ENCODE measurements at regions not wholly inside any gene's neighbourhood (a gene's known extent, or its start where the extent isn't known, plus 50 kb on each side); places are given as distances from the start of the nearest gene placed in this dataset.

DNA sequence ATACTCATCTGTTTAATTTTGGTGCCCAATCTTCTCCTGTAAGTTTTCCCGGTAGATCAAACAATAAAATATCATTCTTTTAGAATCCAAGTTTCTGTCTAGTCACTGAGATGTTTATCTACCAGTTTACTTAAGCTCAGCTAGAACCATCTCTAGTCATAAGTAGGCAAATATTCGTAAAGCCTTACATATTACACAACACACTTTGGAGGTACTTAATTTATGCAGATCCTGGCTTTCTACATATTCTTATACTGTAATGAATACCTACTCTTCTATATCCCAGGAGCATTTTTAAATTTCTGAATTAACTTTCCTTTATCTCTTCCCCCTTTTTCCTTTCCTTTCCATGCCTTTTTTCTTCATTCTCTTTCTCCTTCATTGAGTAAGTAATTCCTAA lies 185.9 kb upstream of the ZBTB20 start:
- no peak for DNase-seq

- no peak for DNase-seq
Observed at GRCh38 chr3:115336836-115337235, 189.7 kb upstream of the ZBTB20 start.

- no peak for DNase-seq
Observed at GRCh38 chr3:115340586-115340985, 193.5 kb upstream of the ZBTB20 start.

- DNase-seq: no peak
Observed at GRCh38 chr3:115341208-115341607, 194.1 kb upstream of the ZBTB20 start.

- DNase-seq: no peak
Observed at GRCh38 chr3:115347737-115348136, 200.6 kb upstream of the ZBTB20 start.

DNA sequence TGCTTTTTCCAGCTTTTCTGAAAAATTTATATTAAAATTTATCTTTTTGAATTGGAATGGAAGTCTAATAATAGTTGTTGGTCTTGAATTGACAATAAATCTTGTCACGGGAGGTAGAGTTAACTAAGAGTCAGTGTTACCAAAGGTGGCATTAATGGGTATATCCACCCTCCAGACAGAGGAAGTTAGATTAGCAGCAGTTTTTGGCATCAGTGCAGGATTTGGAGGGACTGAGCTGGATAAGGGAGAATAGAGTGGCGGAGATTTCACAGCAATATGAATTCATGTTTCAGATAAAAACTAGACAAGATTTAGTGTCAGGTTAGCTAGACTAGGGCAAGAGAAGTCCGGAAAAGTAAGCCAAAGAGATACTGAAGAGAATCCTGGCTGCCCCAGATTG lies 201.3 kb upstream of the ZBTB20 start:
- DNase-seq: no peak

GRCh38 chr3:115348951-115349745 lies 202.1 kb upstream of the ZBTB20 start:
- DNase-seq: no peak

DNA sequence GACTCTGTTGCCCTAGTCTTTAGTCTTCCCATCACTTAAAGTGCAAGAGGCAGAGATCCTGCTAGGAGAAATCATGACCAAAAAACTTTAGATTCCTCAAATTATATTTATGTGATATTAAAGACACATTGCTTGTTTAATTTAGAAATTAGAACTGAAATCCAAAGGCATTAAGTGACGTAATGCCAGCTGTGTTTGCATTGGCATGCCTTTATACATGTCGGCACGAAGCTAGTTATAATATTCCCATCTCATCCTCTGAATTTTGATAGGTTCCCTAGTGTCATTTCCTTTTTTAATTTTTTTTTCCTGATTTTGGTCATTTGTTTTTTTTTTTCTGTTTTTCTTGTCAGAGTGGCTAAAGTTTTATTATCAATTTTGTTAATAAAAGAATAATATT lies 203.5 kb upstream of the ZBTB20 start:
- no peak for DNase-seq

GRCh38 chr3:115351193-115351592 lies 204.1 kb upstream of the ZBTB20 start:
- no peak for DNase-seq

DNA sequence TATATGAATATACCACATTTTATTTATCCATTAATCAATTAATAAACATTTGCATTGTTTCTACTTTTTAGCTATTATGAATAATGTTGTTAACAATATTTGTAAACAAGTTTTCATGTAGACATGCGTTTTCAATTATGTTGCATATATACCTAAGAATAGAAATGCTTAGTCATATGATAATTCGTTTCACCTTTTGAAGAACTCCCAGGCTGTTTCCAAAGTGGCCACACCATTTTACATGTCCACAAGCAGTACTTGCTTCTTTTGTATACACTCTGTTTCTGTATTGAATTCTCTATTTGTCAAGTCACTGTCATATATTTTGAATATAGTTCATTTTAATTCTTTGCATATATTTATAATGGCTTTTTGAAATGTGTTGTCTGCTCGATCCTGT lies 206.9 kb upstream of the ZBTB20 start:
- no peak for DNase-seq

- DNase-seq: no peak
Observed at GRCh38 chr3:115357456-115357855, 210.4 kb upstream of the ZBTB20 start.

DNA sequence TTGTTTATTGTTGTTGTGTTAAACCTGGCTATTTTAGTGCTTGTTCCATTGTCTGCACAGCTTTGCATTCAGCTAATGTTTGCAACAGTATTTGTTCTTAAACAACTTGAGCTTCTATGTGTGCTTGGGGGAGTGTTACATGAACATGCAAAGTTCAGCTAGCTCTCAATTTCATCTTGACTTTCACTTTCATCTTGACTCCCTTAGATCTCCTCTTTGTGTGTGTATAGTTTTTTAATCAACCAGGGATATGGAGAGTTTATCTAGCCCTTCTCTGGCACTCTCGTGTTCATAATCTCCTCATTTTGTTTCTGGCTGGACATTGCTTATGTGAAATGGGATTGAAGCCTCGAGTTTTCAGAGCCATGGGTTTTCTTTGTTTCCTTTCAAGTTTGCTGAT lies 212.4 kb upstream of the ZBTB20 start:
- DNase-seq: no peak

- no peak for DNase-seq
Observed at GRCh38 chr3:115361806-115362205, 214.7 kb upstream of the ZBTB20 start.

- no peak for DNase-seq
Observed at GRCh38 chr3:115363071-115363470, 216.0 kb upstream of the ZBTB20 start.

DNA sequence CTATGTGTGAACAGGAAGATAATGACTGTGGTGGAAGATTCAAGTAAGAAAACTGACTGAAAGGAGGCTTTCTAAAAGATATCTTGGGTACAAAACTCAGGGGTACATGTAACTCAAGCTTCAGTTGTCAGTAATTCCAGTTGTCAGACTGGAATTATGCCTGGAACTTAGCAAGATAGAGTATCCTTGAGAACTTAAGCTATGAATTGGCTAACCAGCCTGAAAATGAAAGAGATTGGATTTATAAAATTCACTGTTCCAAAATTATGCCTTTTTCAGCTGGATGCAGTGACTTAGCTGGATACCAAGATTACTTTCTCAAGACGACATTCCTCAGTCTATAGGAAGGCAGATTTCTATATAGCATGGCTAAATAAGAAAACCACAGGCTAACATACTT lies 221.9 kb upstream of the ZBTB20 start:
- DNase-seq: no peak

GRCh38 chr3:115375362-115375761 lies 228.3 kb upstream of the ZBTB20 start:
- no peak for DNase-seq

DNA sequence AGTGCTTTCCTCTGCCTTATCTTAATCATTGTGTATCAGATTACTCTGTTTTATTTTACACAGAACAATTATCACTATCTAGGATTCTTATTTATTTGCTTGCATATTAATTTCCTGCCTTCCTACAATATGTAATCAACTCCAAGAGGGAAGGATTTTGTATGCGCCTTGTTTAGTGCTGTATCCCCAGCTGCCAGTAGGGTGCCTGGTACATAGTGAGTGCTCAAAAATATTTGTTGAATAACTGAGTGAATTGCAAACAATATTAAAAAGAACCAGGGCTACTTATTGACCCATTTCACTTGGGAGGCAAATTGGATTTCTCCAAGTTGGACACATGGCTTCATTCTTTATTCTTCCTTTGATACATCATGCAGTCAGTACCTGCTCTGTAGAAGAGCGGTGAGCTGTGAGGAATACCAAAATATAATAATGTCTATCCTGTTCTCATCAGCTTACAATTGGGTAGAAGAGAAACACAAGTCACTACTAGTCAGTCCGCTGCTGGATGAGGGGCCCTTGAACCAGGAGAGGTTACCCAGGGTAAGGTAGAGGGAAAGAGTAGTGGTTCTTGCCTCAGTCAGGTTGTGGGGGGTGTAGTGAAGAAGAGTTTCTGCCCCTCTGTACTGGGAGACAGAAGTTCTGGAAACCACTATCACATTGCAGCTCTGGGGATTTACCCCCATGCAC lies 233.9 kb upstream of the ZBTB20 start:
- DNase-seq: no peak

DNA sequence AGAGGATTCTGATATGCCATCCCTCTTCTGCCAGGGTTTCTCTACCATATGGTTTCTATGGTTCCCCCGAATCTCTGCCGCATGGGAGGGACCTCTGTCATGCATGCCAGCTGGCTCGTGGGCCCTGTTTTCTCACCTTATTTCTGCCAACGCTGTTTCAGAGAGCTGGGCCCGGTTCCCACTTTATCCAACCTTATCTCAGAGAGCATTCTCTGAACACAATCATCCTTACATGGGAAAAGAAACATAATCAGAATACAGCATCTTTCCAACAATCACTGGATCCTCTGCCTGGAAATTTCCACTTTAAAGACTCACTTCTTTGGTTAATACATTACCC lies 234.5 kb upstream of the ZBTB20 start:
- no peak for DNase-seq

- DNase-seq: no peak
Observed at GRCh38 chr3:115381931-115382330, 234.8 kb upstream of the ZBTB20 start.

DNA sequence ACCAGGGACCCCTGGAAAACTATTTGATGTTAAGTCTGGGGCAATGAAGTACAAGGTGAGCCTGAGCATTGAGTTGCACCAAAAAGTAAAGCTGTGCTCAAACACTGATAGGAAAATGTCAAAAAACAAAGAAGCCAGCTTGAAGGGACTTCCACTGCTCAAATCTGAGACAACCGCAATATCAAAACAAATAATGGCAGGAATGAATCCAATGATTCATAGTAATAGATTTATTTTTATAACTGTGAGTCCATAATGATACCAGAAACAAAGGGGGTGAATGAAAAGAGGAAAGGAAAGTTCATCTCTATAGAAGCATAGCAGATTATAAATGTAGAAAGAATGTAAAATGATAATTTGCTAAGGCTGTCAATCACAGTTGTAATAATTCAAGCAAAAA lies 237.3 kb upstream of the ZBTB20 start:
- DNase-seq: no peak

- no peak for DNase-seq
Observed at GRCh38 chr3:115385774-115386730, 237.3 kb upstream of the GAP43 start.

DNA sequence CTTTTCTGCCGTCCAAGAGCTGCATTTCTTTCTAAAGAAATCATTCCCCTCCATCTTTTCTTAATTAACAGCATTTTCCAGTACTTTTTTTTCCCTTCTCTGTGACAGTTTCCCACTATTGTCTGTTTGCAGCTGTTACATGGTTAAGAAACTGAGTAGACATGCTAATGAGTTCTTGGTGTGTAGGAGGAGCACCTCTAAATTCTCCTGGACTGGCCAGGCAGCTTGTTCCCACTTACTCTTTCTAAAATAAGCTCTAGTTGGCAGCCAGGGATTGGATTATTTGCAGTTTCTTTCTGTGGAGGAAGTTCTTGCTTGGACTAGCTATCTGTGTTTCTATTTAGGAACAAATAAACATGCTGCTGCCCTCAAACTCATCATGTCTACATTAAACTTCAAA lies 235.1 kb upstream of the GAP43 start:
- DNase-seq: no peak

DNA sequence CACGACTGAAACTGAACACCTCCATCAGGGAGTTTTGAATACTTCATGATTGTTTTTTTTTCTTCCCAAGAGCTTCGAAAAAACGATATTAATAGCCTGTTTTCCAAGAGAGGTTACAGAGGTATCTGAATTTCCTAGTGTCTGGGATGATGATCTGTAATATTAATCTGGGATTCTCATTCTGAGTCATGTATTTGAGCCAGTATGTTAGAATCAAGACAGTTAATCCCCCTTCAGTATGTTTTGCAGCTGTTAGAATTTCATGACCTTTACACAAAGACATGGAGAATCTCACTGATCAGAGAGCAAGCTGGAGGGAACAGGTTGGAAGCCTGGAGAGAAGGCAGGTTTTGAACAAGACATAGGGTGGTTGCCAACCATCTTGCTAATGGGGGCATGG lies 234.5 kb upstream of the GAP43 start:
- no peak for DNase-seq

Data from right kidney (tissue), 1 donor.